Thyroid gland (tissue), 4 donors: ENCODE measurements at regions not wholly inside any gene's neighbourhood (a gene's known extent, or its start where the extent isn't known, plus 50 kb on each side); places are given as distances from the start of the nearest gene placed in this dataset.

Experiments
- POLR2A ChIP-seq, 2 donors: fragments of 450-650 bp; IDR thresholded peaks; one replicate each; pipeline ENCODE4 v1.6.1; 2017; ENCODE audit warnings: antibody characterized with exemption in 2 of 2, mild to moderate bottlenecking in 2 of 2, moderate library complexity in 1 of 2
- TF ChIP-seq, protein P1 (sequence below), 6 experiments: fragments of 200-600 bp in 3 of 6; fragments of 450-650 bp in 3 of 6; sonication (generic) in 3 of 6; IDR thresholded peaks; one replicate each; pipeline ENCODE4 v1.5.1; 2016 to 2019; ENCODE audit warnings: antibody characterized with exemption in 6 of 6, mild to moderate bottlenecking in 2 of 6, inconsistent platforms in 1 of 6, moderate library complexity in 1 of 6

DNA sequence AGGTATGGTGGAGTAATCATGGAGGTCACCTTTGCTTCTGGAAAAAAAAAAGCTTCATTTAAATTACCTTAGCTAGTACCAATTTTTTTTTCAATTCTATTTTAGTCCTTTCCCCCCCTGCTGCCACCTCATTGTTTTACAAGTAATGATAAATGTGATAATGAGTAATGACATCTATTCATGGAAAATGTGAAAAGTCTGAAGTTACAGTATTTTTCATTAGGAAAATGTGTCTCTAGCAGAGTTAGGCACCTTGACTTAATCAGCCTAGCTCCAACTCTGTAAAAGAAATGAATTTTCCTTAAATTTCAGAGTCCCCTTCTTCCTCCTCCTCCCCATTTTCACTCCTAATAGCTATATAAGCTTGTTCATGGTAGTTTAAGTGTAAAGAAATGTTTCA, 204.9 kb upstream of the USP25 start:
- TF ChIP-seq, protein P1, sequence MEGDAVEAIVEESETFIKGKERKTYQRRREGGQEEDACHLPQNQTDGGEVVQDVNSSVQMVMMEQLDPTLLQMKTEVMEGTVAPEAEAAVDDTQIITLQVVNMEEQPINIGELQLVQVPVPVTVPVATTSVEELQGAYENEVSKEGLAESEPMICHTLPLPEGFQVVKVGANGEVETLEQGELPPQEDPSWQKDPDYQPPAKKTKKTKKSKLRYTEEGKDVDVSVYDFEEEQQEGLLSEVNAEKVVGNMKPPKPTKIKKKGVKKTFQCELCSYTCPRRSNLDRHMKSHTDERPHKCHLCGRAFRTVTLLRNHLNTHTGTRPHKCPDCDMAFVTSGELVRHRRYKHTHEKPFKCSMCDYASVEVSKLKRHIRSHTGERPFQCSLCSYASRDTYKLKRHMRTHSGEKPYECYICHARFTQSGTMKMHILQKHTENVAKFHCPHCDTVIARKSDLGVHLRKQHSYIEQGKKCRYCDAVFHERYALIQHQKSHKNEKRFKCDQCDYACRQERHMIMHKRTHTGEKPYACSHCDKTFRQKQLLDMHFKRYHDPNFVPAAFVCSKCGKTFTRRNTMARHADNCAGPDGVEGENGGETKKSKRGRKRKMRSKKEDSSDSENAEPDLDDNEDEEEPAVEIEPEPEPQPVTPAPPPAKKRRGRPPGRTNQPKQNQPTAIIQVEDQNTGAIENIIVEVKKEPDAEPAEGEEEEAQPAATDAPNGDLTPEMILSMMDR (IDR thresholded peaks at IDR 0.05): no peak
- TF ChIP-seq POLR2A (IDR thresholded peaks at IDR 0.05): no peak
